ES-I3 (cell line): ENCODE measurements at regions not wholly inside any gene's neighbourhood (a gene's known extent, or its start where the extent isn't known, plus 50 kb on each side); places are given as distances from the start of the nearest gene placed in this dataset.

Experiments used
- H3K36me3 ChIP-seq: 2 replicates; pipeline ENCODE4 v1.6.1; 2013; ENCODE audit warnings: mild to moderate bottlenecking, low read length, control low read depth, moderate library complexity; ENCODE audit not compliant: insufficient read depth
- H3K4me1 ChIP-seq: 2 replicates; pipeline ENCODE4 v1.6.1; 2013; ENCODE audit warnings: mild to moderate bottlenecking, control low read depth, low read length; ENCODE audit not compliant: insufficient read depth
- H3K9ac ChIP-seq: 2 replicates; pipeline ENCODE4 v1.6.1; 2013; ENCODE audit warnings: low read depth, mild to moderate bottlenecking, low read length, moderate library complexity
- H3K9me3 ChIP-seq: 2 replicates; pipeline ENCODE4 v1.6.1; 2013; ENCODE audit warnings: mild to moderate bottlenecking, low read length, moderate library complexity; ENCODE audit not compliant: control insufficient read depth, insufficient read depth

- H3K9me3 ChIP-seq = no peaks in the 10 kb centered on the region
Measured at GRCh38 chr1:30545365-30545764, 178.0 kb downstream of the MATN1 start.

DNA sequence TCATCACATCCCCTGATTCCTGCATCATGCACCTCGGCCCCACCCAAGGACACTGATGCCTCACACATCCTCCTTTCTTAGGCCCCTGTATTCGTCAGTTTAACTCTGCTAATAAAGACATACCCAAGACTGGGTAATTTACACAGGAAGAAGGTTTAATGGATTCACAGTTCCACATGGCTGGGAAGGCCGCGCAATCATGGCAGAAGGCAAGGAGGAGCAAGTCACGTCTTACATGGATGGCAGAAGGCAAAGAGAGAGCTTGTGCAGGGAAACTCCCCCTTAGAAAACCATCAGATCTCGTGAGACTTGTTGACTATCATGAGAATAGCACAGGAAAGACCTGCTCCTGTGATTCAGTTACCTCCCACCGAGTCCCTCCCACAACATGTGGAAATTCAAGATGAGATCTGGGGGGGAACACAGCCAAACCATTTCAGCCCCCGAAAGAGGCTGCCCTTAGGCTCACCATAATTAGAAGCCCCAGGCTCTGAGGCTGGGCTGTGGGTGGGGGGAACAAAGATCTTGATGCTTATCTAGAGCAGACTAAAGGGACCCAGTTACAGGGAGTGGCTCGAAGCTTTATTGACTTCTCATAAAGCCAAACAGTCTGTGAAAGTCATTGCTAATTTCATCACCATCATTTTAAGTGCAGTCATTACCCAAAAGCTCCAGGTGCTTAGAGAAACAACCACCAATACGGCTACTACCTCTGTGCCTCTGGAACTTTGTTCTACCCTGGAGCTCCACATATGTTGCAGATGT, 181.5 kb downstream of the MATN1 start:
- Histone ChIP-seq H3K9ac (no peak overlapping the region), H3K9me3 (no peaks in the 10 kb centered on the region), H3K36me3 (no peaks in the 10 kb centered on the region), H3K4me1 (0 out of 2 replicates have a peak, but pooled peaks cover 3% of the 10 kb centered on the region)

More at GRCh38 chr1:30545365-30545764, 178.0 kb downstream of the MATN1 start:
- no peaks in the 10 kb centered on the region for H3K4me1 ChIP-seq
- no peak overlapping the region for H3K9ac ChIP-seq
- no peaks in the 10 kb centered on the region for H3K36me3 ChIP-seq

- Histone ChIP-seq H3K9ac (no peak overlapping the region), H3K4me1 (0 out of 2 replicates have a peak, but pooled peaks cover 3% of the 10 kb centered on the region), H3K36me3 (no peaks in the 10 kb centered on the region), H3K9me3 (no peaks in the 10 kb centered on the region)
Measured at GRCh38 chr1:30540611-30541192, 182.7 kb downstream of the MATN1 start.

DNA sequence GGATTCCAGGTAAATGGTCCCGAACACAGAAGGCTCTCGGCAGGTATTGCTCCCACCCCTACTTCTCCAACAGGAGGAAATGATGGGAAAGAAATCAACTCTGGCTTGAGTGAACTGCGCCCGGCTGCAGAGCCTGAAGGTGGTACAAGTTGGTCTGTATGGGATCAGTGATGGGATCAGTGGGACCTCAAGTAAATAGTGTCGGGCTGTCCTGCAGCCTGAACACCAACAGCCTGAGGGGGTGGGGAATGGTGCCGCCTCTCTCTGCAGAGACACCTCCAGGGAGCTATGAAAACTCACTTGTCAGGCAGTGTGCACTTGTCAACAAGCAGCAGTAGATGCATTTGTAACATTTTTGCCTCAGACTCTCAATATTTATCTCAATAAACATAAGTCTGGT, 183.5 kb downstream of the MATN1 start:
- H3K36me3 ChIP-seq = no peaks in the 10 kb centered on the region
- no peaks in the 10 kb centered on the region for H3K9me3 ChIP-seq
- no peak overlapping the region for H3K9ac ChIP-seq
- 0 out of 2 replicates have a peak, but pooled peaks cover 3% of the 10 kb centered on the region for H3K4me1 ChIP-seq

GRCh38 chr1:30538993-30539867, 184.2 kb downstream of the MATN1 start:
- Histone ChIP-seq H3K9ac (no peak overlapping the region), H3K9me3 (no peaks in the 10 kb centered on the region), H3K4me1 (0 out of 2 replicates have a peak, but pooled peaks cover 3% of the 10 kb centered on the region), H3K36me3 (no peaks in the 10 kb centered on the region)

DNA sequence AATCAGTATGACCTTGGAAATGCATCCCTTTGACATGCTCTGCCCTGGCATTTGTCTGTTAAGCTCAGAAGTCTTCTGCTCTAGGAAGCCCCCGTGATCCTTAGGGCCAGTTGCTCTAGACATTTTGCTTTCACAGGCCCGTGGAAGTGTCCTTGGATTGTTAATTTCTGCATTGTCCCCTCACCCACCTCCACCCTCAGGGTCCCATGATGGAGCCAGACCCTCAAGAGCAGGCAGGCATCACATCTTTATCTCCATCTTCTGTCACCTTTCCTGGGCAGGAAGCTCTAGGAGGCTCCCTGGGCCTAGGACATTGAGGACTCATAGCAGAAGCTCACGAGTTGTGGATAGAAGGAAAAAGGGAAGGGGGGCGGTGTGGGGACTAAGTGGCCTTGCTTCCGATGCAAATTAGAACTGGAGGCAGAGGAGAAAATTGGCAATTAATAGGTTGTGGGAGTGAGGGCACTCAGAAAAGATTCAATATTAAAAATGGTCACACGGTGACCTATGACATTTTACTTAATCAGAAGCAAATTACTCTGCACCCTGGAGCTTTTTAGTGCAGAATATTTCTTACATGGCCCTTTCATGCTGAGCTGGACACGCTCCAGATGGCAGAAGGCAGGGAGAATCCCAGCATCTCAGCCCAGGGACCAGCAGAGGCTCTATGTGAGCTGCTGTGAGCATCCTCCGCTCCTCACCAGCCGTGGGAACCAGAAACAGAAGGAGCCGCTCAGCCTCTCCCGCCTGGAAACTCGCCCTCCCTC, 185.0 kb downstream of the MATN1 start:
- Histone ChIP-seq H3K4me1 (0 out of 2 replicates have a peak, but pooled peaks cover 3% of the 10 kb centered on the region), H3K9ac (no peak overlapping the region), H3K36me3 (no peaks in the 10 kb centered on the region), H3K9me3 (no peaks in the 10 kb centered on the region)

GRCh38 chr1:30537279-30537678, 186.1 kb downstream of the MATN1 start:
- 0 out of 2 replicates have a peak, but pooled peaks cover 3% of the 10 kb centered on the region for H3K4me1 ChIP-seq
- no peaks in the 10 kb centered on the region for H3K9me3 ChIP-seq
- no peaks in the 10 kb centered on the region for H3K36me3 ChIP-seq
- no peak overlapping the region for H3K9ac ChIP-seq

DNA sequence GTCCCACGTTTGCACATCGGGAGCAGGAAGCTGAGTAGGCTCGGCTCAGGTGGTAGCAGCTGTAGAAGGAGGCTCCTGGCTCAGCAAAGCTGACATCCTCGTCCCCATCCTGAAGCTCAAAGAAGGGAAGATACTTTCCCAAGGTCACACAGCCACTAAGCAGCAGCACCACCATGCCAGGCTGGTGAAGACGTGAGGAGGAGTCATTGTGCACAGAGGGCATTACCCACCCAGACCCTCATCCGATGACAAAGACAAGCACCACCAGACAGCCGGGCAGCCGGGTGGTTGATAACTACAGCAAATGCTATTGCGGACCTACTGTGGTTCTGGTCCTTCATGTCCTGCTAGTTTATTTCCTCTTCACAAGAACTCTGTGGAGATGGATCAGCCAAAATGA, 186.9 kb downstream of the MATN1 start:
- Histone ChIP-seq H3K4me1 (0 out of 2 replicates have a peak, but pooled peaks cover 3% of the 10 kb centered on the region), H3K9me3 (no peaks in the 10 kb centered on the region), H3K36me3 (no peaks in the 10 kb centered on the region), H3K9ac (no peak overlapping the region)

DNA sequence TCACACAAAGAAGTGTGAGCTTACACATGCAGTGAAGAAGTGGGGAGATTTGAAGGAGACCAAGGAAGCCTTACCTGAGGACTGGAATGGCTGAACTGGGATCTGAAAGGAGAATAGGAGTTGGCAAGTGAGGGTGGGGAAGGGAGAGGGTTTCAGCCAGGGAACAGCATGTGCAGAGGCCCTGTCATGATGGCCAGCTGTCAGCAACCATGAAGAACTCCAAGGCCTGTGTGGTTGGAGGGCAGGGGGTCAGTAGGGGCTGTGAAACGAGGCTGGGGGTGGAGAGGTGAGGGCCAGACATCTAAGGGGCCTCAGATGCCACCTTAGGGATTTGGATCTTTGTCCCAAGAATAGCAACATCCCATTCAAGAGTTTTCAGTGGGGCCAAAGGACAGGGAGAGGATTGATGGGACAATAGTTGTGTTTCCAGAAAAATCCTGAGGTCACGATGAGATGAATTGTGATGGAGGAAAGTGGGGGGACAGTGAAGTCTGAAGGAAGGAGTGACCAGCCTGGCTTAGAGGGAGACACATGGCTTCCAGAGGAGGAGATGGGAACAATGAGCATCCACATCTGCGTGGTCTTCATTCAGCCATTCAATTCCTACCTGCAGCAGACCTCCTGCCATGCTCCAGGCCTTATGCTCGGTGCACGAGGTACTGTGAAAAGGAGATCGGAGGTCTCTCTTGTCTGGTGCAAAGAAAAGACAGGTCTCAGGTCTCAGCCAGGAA, 187.6 kb downstream of the MATN1 start:
- Histone ChIP-seq H3K9me3 (no peaks in the 10 kb centered on the region), H3K36me3 (no peaks in the 10 kb centered on the region), H3K4me1 (0 out of 2 replicates have a peak, but pooled peaks cover 3% of the 10 kb centered on the region), H3K9ac (no peak overlapping the region)

DNA sequence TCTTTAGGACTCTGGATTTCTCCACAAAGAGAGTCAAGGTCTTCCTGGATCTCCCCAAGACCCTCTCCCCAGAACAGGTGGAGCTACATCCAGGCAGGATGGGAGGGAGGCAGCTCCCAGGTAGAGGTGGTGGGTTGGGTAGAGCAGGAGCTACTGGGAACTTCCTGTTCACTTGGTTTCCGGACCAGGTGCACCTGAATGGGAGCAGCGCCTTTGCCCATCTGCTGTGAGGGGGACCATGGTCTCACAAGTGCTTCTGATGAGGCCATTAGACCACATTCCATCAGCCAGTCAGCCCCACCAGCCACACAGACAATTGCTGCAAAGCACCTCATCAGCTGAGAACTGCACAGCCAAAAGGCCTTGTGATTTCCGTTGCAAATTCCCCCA, 188.8 kb downstream of the MATN1 start:
- H3K9ac ChIP-seq = no peak overlapping the region
- H3K4me1 ChIP-seq = 0 out of 2 replicates have a peak, but pooled peaks cover 3% of the 10 kb centered on the region
- no peaks in the 10 kb centered on the region for H3K9me3 ChIP-seq
- H3K36me3 ChIP-seq = no peaks in the 10 kb centered on the region

DNA sequence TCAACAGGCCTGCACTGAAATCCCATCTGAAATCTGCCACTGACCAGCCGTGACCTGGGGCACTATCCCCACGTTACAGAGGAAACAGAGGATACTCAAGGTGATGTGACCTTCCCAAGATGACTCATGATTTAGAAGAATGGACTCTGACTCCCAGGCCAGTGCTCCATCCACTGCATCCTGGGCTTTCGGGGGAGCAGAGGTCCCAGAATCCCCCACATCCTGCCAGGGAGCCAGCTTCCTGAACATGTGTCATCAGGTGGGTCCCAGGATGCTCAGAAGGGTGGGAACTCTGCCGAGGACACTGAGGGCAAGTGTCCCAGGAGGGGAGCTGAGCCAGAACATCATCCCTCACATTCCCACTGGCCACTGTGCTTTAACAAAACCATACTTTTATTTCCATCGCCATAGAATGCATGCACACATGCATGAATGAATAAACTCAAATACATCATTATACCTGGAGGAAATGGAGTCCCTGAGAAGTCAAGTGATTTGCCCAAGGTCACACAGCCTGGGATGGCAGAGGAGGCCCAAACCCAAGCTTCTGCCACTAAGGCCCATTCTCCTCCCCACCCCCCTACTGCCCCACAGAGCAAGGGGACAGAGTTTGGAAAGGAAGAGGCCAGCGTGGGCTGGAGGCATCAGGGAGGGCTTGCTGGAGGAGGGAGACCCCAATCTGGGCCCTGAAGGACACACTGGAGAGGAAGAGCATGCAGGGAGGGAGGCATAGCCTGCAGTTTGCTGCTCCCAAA, 189.4 kb downstream of the MATN1 start:
- Histone ChIP-seq H3K9ac (no peak overlapping the region), H3K4me1 (0 out of 2 replicates have a peak, but pooled peaks cover 3% of the 10 kb centered on the region), H3K36me3 (no peaks in the 10 kb centered on the region), H3K9me3 (no peaks in the 10 kb centered on the region)

- Histone ChIP-seq H3K36me3 (no peaks in the 10 kb centered on the region), H3K9me3 (no peaks in the 10 kb centered on the region), H3K9ac (no peak overlapping the region), H3K4me1 (no peaks in the 10 kb centered on the region)
Measured at GRCh38 chr1:30533141-30533540, 190.2 kb downstream of the MATN1 start.

GRCh38 chr1:30532621-30533020, 190.8 kb downstream of the MATN1 start:
- H3K36me3 ChIP-seq = no peaks in the 10 kb centered on the region
- no peaks in the 10 kb centered on the region for H3K9me3 ChIP-seq
- H3K9ac ChIP-seq = no peak overlapping the region
- H3K4me1 ChIP-seq = no peaks in the 10 kb centered on the region
